Gastrocnemius medialis (tissue), 4 donors: ENCODE measurements at regions not wholly inside any gene's neighbourhood (a gene's known extent, or its start where the extent isn't known, plus 50 kb on each side); places are given as distances from the start of the nearest gene placed in this dataset.
A peak's percentile ranks its signal among the peaks of the same experiment; 100 is the strongest.

Source experiments
- ATAC-seq, 2 donors: fragments of 150-250 bp; one replicate each; pipeline ENCODE4 v1.9.1; 2016
- DNase-seq, 2 donors: peaks; one replicate each; pipeline ENCODE4 v3.0.0-alpha.2; 2019
- H3K27ac ChIP-seq, 4 donors: fragments of 200-600 bp; sonication (generic); 1 replicate in 1 of 4; 2 replicates in 3 of 4; pipeline ENCODE4 v1.5.1; 2016 to 2018; ENCODE audit warnings: mild to moderate bottlenecking in 2 of 4, moderate library complexity in 1 of 4
- H3K27me3 ChIP-seq, 3 donors: fragments of 200-600 bp; sonication (generic) in 2 of 3; 1 replicate in 1 of 3; 2 replicates in 2 of 3; pipeline versions ENCODE4 v1.5.1 to v1.6.0; 2016 to 2019; ENCODE audit warnings: mild to moderate bottlenecking in 1 of 3, moderate library complexity in 1 of 3
- H3K36me3 ChIP-seq, 2 donors: fragments of 200-600 bp; sonication (generic) in 1 of 2; one replicate each; pipeline ENCODE4 v1.5.1; 2017 to 2018
- H3K4me1 ChIP-seq, 2 donors: fragments of 200-600 bp; sonication (generic) in 1 of 2; one replicate each; pipeline ENCODE4 v1.5.1; 2016 to 2017; ENCODE audit warnings: mild to moderate bottlenecking in 2 of 2
- H3K4me3 ChIP-seq, 4 donors: fragments of 200-600 bp; sonication (generic) in 3 of 4; 1 replicate in 1 of 4; 2 replicates in 3 of 4; pipeline ENCODE4 v1.5.1; 2016 to 2019; ENCODE audit warnings: mild to moderate bottlenecking in 2 of 4
- H3K9me3 ChIP-seq, 3 donors: fragments of 200-600 bp; sonication (generic) in 2 of 3; 1 replicate in 1 of 3; 2 replicates in 2 of 3; pipeline ENCODE4 v1.5.1; 2016 to 2019
- POLR2A ChIP-seq, 2 donors: fragments of 450-650 bp; IDR thresholded peaks; one replicate each; pipeline ENCODE4 v1.6.1; 2017; ENCODE audit warnings: antibody characterized with exemption in 2 of 2, mild to moderate bottlenecking in 2 of 2, moderate library complexity in 2 of 2
- in situ Hi-C, 4 donors: fragments of 200-750 bp; cut with MboI; loops; one replicate each; pipeline versions ENCODE4 v1.15.0 to v1.8.0; 2017; ENCODE audit warnings: low sequenced_read_pairs in 4 of 4
- intact Hi-C: fragments of 100-400 bp; cut with DNase I; formaldehyde crosslinking; loops from one replicate; pipeline ENCODE4 v1.15.1; 2023; ENCODE audit warnings: low total_unique reads
- TF ChIP-seq, protein P1 (sequence below), 5 experiments: fragments of 450-650 bp in 3 of 5; fragments of 200-600 bp in 2 of 5; sonication (generic) in 2 of 5; IDR thresholded peaks in 4 of 5; conservative IDR thresholded peaks in 1 of 5; 1 replicate in 4 of 5; 2 replicates in 1 of 5; pipeline ENCODE4 v1.5.1; 2016 to 2019; ENCODE audit warnings: antibody characterized with exemption in 5 of 5, mild to moderate bottlenecking in 3 of 5, moderate library complexity in 3 of 5

DNA sequence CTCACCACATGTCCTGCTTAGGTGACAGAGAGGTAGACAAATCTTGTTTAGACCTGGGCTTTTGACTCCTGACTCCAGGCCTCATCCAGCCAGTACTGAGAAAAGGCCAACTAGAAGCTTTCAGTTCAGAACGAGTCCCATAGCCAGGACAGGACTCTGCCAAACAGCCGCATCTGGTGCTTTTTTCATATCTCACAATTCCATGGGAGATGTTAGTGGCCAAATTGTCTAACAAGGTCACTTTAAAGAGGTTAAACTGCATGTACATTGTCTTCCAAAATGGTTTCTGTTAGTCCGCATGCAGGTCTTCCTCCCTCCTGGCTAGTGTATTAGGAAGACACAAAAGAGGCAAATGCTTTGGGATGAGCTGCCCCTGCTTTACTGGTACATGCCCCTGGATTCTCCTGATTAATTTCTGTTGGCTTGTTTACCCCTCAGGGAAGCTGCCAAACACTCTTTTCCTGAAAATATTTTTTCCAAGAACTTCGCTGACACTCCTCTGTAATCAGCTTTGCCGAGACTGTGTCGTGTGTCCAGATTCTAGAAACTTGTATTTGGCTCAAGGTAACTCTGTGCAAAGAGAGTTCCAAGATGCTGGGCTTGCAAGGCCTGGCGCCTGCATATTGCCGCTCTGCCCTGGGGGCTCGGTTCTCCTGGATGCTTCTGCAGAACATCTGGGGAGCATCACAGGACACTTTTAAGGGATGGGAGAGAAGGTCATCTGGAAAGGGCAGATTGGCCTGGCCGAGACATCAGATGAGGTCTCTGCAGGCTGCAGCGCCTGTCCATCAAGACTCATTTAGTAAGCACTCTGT lies 209.2 kb upstream of the APCDD1 start:
- Histone ChIP-seq H3K4me1 (no peaks in the 10 kb centered on the region), H3K27ac (no peak overlapping the region), H3K9me3 (no peaks in the 10 kb centered on the region), H3K4me3 (no peak overlapping the region), H3K27me3 (peaks cover 0 to 3% (median 0%) of the 10 kb centered on the region in 3 donors), H3K36me3 (no peaks in the 10 kb centered on the region)
- DNase-seq (no peak), ATAC-seq (peak in 1 of 2 donors; percentile 30)
- TF ChIP-seq POLR2A (IDR thresholded peaks at IDR 0.05): no peak
- TF ChIP-seq, protein P1, sequence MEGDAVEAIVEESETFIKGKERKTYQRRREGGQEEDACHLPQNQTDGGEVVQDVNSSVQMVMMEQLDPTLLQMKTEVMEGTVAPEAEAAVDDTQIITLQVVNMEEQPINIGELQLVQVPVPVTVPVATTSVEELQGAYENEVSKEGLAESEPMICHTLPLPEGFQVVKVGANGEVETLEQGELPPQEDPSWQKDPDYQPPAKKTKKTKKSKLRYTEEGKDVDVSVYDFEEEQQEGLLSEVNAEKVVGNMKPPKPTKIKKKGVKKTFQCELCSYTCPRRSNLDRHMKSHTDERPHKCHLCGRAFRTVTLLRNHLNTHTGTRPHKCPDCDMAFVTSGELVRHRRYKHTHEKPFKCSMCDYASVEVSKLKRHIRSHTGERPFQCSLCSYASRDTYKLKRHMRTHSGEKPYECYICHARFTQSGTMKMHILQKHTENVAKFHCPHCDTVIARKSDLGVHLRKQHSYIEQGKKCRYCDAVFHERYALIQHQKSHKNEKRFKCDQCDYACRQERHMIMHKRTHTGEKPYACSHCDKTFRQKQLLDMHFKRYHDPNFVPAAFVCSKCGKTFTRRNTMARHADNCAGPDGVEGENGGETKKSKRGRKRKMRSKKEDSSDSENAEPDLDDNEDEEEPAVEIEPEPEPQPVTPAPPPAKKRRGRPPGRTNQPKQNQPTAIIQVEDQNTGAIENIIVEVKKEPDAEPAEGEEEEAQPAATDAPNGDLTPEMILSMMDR (IDR thresholded peaks at IDR 0.05 in 4 of 5, conservative IDR thresholded peaks at IDR 0.05 in 1 of 5): no peak
- in situ Hi-C loops: no loop called here
- intact Hi-C loops: no loop called here

DNA sequence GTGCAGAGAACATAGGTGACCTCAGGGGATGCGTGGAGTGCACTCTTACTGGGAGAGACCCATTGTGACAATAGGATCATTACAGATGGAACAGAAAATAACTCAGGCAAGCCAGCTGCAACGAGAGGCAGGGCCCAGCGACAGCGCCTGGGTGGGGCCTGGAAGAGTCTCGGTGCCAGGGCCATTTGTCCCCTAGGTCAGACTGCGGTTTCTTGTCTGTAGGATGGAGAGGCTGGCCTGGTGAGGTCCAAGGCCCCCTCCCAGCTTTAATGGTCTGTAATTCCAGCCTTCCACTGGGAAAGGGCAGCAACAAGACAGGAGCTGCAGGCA lies 208.6 kb upstream of the APCDD1 start:
- ATAC-seq: no peak
- Histone ChIP-seq H3K36me3 (no peaks in the 10 kb centered on the region), H3K27me3 (peaks cover 0 to 3% (median 0%) of the 10 kb centered on the region in 3 donors), H3K9me3 (no peaks in the 10 kb centered on the region), H3K4me1 (no peaks in the 10 kb centered on the region), H3K27ac (no peak overlapping the region), H3K4me3 (no peak overlapping the region)
- TF ChIP-seq, protein P1 (IDR thresholded peaks at IDR 0.05 in 4 of 5, conservative IDR thresholded peaks at IDR 0.05 in 1 of 5): no peak
- no peak for TF ChIP-seq POLR2A (IDR thresholded peaks at IDR 0.05)
- intact Hi-C loops: no loop called here
- in situ Hi-C loops: no loop called here
- no peak for DNase-seq

DNA sequence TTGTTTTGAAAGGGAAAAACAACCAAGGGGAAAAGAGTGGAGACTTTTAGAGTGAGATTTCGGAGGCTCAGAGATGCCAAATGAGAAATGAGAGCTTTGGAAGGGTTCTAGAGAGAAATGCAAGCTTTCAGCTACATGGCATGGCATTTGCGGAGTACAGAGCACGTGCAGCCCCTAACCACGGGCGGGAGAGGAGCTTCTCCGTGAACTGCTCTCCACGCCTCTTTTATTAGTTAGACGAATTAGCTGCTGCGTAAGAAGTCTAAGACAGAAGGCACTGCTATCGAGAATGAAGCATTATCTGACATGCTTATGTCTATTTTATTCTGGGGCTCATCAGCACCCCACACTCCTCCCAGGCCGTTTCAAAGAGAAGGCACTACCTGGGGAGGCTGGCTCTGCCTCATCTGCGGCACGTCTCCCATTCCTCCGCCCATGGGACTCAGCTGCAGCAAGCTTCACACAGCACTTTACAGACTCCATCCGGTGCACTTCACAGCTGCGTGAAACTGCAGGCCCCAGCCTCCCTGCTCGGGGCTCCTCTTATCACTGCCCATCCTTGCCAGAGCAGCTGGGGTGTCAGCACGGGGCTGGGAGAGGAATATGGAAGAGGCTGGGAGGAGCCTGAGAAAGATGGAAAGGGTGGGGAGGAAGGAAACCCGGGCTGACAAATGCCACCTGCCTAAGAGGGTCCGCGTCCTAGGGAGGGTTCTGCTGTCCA lies 207.3 kb upstream of the APCDD1 start:
- DNase-seq (no peak), ATAC-seq (no peak)
- no peak overlapping the region for H3K4me3 ChIP-seq
- TF ChIP-seq POLR2A (IDR thresholded peaks at IDR 0.05): no peak
- TF ChIP-seq, protein P1 (IDR thresholded peaks at IDR 0.05 in 4 of 5, conservative IDR thresholded peaks at IDR 0.05 in 1 of 5): no peak
- intact Hi-C loops: no loop called here
- no peaks in the 10 kb centered on the region for H3K9me3 ChIP-seq
- no peaks in the 10 kb centered on the region for H3K4me1 ChIP-seq
- H3K27ac ChIP-seq: no peak overlapping the region
- peaks cover 0 to 3% (median 0%) of the 10 kb centered on the region in 3 donors for H3K27me3 ChIP-seq
- no peaks in the 10 kb centered on the region for H3K36me3 ChIP-seq
- in situ Hi-C loops: no loop called here

DNA sequence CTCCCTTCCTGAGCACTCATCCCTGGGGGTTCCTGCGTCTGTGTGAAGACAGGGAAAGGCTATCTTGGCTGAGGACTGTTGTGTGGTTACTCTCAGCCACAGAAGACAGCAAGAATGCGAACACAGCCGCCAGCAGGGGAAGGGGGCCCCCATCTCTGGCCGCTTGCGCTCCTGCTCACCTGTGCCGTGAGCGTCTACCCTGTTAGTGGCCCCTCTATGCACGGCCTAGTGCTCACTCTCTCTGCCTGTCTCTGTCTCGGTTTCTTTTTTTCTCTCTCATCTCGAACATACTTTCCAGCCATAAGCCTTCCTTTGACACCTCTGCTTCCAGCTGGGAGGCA lies 206.7 kb upstream of the APCDD1 start:
- no peaks in the 10 kb centered on the region for H3K4me1 ChIP-seq
- no peaks in the 10 kb centered on the region for H3K36me3 ChIP-seq
- no peak for ATAC-seq
- H3K27me3 ChIP-seq: peaks cover 0 to 3% (median 0%) of the 10 kb centered on the region in 3 donors
- H3K4me3 ChIP-seq: no peak overlapping the region
- no peak for TF ChIP-seq POLR2A (IDR thresholded peaks at IDR 0.05)
- TF ChIP-seq, protein P1 (IDR thresholded peaks at IDR 0.05 in 4 of 5, conservative IDR thresholded peaks at IDR 0.05 in 1 of 5): no peak
- intact Hi-C loops: no loop called here
- H3K9me3 ChIP-seq: no peaks in the 10 kb centered on the region
- H3K27ac ChIP-seq: no peak overlapping the region
- in situ Hi-C loops: no loop called here
- DNase-seq: no peak
